ENCODE measurements at regions not wholly inside any gene's neighbourhood (a gene's known extent, or its start where the extent isn't known, plus 50 kb on each side); places are given as distances from the start of the nearest gene placed in this dataset.

GRCh38 chr1:201745023-201745422 lies 83.9 kb upstream of the IPO9 start:
- DNase-seq (ENCODE audit: low spot score in 2 of 2) = no peak
- TF ChIP-seq POLR2A (IDR thresholded peaks at IDR 0.05) = no peak
- TF ChIP-seq POLR2AphosphoS5 (IDR thresholded peaks at IDR 0.05) = no peak
- TF ChIP-seq, protein P1, sequence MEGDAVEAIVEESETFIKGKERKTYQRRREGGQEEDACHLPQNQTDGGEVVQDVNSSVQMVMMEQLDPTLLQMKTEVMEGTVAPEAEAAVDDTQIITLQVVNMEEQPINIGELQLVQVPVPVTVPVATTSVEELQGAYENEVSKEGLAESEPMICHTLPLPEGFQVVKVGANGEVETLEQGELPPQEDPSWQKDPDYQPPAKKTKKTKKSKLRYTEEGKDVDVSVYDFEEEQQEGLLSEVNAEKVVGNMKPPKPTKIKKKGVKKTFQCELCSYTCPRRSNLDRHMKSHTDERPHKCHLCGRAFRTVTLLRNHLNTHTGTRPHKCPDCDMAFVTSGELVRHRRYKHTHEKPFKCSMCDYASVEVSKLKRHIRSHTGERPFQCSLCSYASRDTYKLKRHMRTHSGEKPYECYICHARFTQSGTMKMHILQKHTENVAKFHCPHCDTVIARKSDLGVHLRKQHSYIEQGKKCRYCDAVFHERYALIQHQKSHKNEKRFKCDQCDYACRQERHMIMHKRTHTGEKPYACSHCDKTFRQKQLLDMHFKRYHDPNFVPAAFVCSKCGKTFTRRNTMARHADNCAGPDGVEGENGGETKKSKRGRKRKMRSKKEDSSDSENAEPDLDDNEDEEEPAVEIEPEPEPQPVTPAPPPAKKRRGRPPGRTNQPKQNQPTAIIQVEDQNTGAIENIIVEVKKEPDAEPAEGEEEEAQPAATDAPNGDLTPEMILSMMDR (IDR thresholded peaks at IDR 0.05) = no peak
- Histone ChIP-seq H3K36me3 (no peaks in the 10 kb centered on the region), H3K27me3 (no peaks in the 10 kb centered on the region), H3K4me1 (peaks cover 2 to 7% of the 10 kb centered on the region in 2 donors), H3K9me3 (no peaks in the 10 kb centered on the region), H3K4me3 (no peak overlapping the region), H3K27ac (no peak overlapping the region)
- intact Hi-C loops (cut with DNase I; ENCODE audit: low total_unique reads) = loop anchor here (2.0 kb wide), 1 partner anchor 32 kb away; no protein-coding TSS in a partner anchor

DNA sequence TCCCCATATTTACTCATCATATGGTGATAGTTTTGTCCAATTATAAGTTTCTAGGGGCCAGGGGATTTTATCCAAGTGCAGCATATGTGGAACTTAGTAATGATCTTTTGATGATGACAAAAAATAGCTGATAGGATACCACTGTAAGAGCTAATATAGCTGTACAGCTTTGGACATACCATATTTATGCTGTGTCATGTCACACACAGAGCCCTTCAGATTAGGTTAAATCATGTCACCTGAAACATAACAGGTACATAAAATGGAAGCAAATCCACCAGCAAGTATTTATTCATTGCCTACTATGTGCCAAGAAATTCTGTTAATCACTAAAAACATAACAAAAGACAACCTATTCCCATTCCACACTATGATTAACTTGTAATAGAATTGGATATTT lies 82.8 kb upstream of the IPO9 start:
- intact Hi-C loops (cut with DNase I; ENCODE audit: low total_unique reads) = no loop called here
- Histone ChIP-seq H3K27me3 (no peaks in the 10 kb centered on the region), H3K4me1 (peaks cover 2 to 7% of the 10 kb centered on the region in 2 donors), H3K27ac (no peak overlapping the region), H3K9me3 (no peaks in the 10 kb centered on the region), H3K4me3 (no peak overlapping the region), H3K36me3 (no peaks in the 10 kb centered on the region)
- TF ChIP-seq, protein P1 (IDR thresholded peaks at IDR 0.05) = no peak
- TF ChIP-seq POLR2A (IDR thresholded peaks at IDR 0.05) = no peak
- no peak for TF ChIP-seq POLR2AphosphoS5 (IDR thresholded peaks at IDR 0.05)
- no peak for DNase-seq (ENCODE audit: low spot score in 2 of 2)

DNA sequence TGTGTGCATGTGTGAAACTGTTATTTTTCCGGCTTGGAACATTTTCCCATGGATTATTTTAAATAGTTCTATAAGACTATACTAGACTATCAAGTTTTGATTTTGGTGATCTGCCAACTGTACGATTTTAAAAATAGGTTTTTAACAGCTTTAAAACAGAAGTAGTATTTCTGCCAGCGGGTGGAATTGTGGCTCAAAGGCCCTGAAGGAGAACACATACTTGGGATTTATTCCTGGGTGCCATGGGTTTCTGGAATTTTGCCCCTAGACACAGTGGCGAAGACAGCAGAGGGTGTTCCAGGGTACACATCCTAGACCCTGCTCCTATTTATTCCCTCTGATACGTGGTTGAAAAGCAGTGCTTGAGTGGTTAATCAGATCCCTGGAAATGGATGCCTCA lies 81.7 kb upstream of the IPO9 start:
- H3K4me1 ChIP-seq = peaks cover 0 to 7% of the 10 kb centered on the region in 2 donors
- no peak overlapping the region for H3K27ac ChIP-seq
- no peaks in the 10 kb centered on the region for H3K27me3 ChIP-seq
- H3K9me3 ChIP-seq = no peaks in the 10 kb centered on the region
- H3K36me3 ChIP-seq = no peaks in the 10 kb centered on the region
- no peak for DNase-seq (ENCODE audit: low spot score in 2 of 2)
- intact Hi-C loops (cut with DNase I; ENCODE audit: low total_unique reads) = no loop called here
- no peak for TF ChIP-seq POLR2AphosphoS5 (IDR thresholded peaks at IDR 0.05)
- TF ChIP-seq, protein P1 (IDR thresholded peaks at IDR 0.05) = no peak
- no peak for TF ChIP-seq POLR2A (IDR thresholded peaks at IDR 0.05)
- no peak overlapping the region for H3K4me3 ChIP-seq

- intact Hi-C loops (cut with DNase I; ENCODE audit: low total_unique reads) = no loop called here
- no peaks in the 10 kb centered on the region for H3K36me3 ChIP-seq
- no peaks in the 10 kb centered on the region for H3K4me1 ChIP-seq
- H3K27ac ChIP-seq = no peak overlapping the region
- TF ChIP-seq POLR2AphosphoS5 (IDR thresholded peaks at IDR 0.05) (no peak), POLR2A (IDR thresholded peaks at IDR 0.05) (no peak)
- TF ChIP-seq, protein P1 (IDR thresholded peaks at IDR 0.05) = no peak
- no peak for DNase-seq (ENCODE audit: low spot score in 2 of 2)
- H3K9me3 ChIP-seq = no peaks in the 10 kb centered on the region
- H3K27me3 ChIP-seq = no peaks in the 10 kb centered on the region
- no peak overlapping the region for H3K4me3 ChIP-seq
Observed at GRCh38 chr1:201748335-201748734, 80.6 kb upstream of the IPO9 start.

GRCh38 chr1:201749059-201749690 lies 79.8 kb upstream of the IPO9 start:
- no peak overlapping the region for H3K4me3 ChIP-seq
- intact Hi-C loops (cut with DNase I; ENCODE audit: low total_unique reads) = no loop called here
- TF ChIP-seq POLR2A (IDR thresholded peaks at IDR 0.05) = no peak
- TF ChIP-seq, protein P1 (IDR thresholded peaks at IDR 0.05) = no peak
- TF ChIP-seq POLR2AphosphoS5 (IDR thresholded peaks at IDR 0.05) = no peak
- no peaks in the 10 kb centered on the region for H3K4me1 ChIP-seq
- DNase-seq (ENCODE audit: low spot score in 2 of 2) = no peak
- no peaks in the 10 kb centered on the region for H3K36me3 ChIP-seq
- no peak overlapping the region for H3K27ac ChIP-seq
- no peaks in the 10 kb centered on the region for H3K27me3 ChIP-seq
- H3K9me3 ChIP-seq = no peaks in the 10 kb centered on the region
